Neural cell (in vitro differentiated cells): ENCODE measurements at regions not wholly inside any gene's neighbourhood (a gene's known extent, or its start where the extent isn't known, plus 50 kb on each side); places are given as distances from the start of the nearest gene placed in this dataset.

Experiments
- H2AFZ ChIP-seq: fragments of 200-600, 300-800 bp; sonication (generic), shearing (Covaris generic); 2 replicates; pipeline ENCODE4 v1.6.0; 2014; ENCODE audit warnings: low read depth, mild to moderate bottlenecking, antibody characterized with exemption, low read length, moderate library complexity
- H3F3A ChIP-seq: fragments of 200-600 bp; shearing (Covaris generic); 2 replicates; pipeline ENCODE4 v1.6.1; 2016; ENCODE audit warnings: mild to moderate bottlenecking, moderate library complexity, mixed read lengths, antibody characterized with exemption, low read length; ENCODE audit not compliant: insufficient read depth, poor library complexity, severe bottlenecking
- H3K27ac ChIP-seq: fragments of 200-600, 300-800 bp; sonication (generic), shearing (Covaris generic); 2 replicates; pipeline ENCODE4 v1.5.1; 2014; ENCODE audit warnings: mild to moderate bottlenecking, low read length, moderate library complexity
- H3K27me3 ChIP-seq: fragments of 300-800, 200-600 bp; sonication (generic), shearing (Covaris generic); 2 replicates; pipeline ENCODE4 v1.6.0; 2014; ENCODE audit warnings: mild to moderate bottlenecking, low read depth, low read length, moderate library complexity; ENCODE audit not compliant: insufficient read depth
- H3K36me3 ChIP-seq: fragments of 300-800, 200-600 bp; sonication (generic), shearing (Covaris generic); 2 replicates; pipeline ENCODE4 v1.5.1; 2014; ENCODE audit warnings: mild to moderate bottlenecking, antibody characterized with exemption, low read length, moderate library complexity; ENCODE audit not compliant: insufficient read depth
- H3K4me2 ChIP-seq: fragments of 300-800, 200-600 bp; sonication (generic), shearing (Covaris generic); 2 replicates; pipeline ENCODE4 v1.6.0; 2014; ENCODE audit warnings: mild to moderate bottlenecking, low read length
- H3K4me3 ChIP-seq: fragments of 300-800, 200-600 bp; sonication (generic), shearing (Covaris generic); 2 replicates; pipeline ENCODE4 v1.5.1; 2014; ENCODE audit warnings: mild to moderate bottlenecking, low read length, moderate library complexity
- H3K79me2 ChIP-seq: fragments of 200-600 bp; shearing (Covaris generic); replicated peaks from 2 replicates; pipeline ENCODE4 v1.6.0; 2014; ENCODE audit warnings: mild to moderate bottlenecking, low read length, moderate library complexity; ENCODE audit not compliant: insufficient read depth
- H3K9ac ChIP-seq: fragments of 300-800, 200-600 bp; sonication (generic), shearing (Covaris generic); 2 replicates; pipeline ENCODE4 v1.6.1; 2016; ENCODE audit warnings: mild to moderate bottlenecking, low read length, mixed read lengths
- H3K9me2 ChIP-seq: fragments of 200-600 bp; shearing (Covaris generic); 2 replicates; pipeline ENCODE4 v1.6.1; 2016; ENCODE audit warnings: mild to moderate bottlenecking, low read length, mixed read lengths; ENCODE audit not compliant: insufficient read depth
- H3K9me3 ChIP-seq: fragments of 200-600, 300-800 bp; sonication (generic), shearing (Covaris generic); 2 replicates; pipeline ENCODE4 v1.6.1; 2016; ENCODE audit warnings: mild to moderate bottlenecking, mixed run types, low read length, moderate library complexity, mixed read lengths
- H4K20me1 ChIP-seq: fragments of 200-600 bp; shearing (Covaris generic); 2 replicates; pipeline ENCODE4 v1.6.1; 2016; ENCODE audit warnings: mild to moderate bottlenecking, mixed run types; ENCODE audit not compliant: insufficient read depth
- CTCF ChIP-seq: fragments of 450-650 bp; IDR thresholded peaks from 2 replicates; pipeline ENCODE4 v1.5.1; 2014; ENCODE audit warnings: antibody characterized with exemption, mild to moderate bottlenecking, moderate library complexity; ENCODE audit not compliant: poor library complexity, severe bottlenecking
- EP300 ChIP-seq: fragments of 450-650 bp; conservative IDR thresholded peaks from 2 replicates; pipeline ENCODE4 v1.6.1; 2014; ENCODE audit warnings: antibody characterized with exemption, mild to moderate bottlenecking, moderate library complexity; ENCODE audit not compliant: poor library complexity, severe bottlenecking
- EZH2 ChIP-seq: fragments of 200-600, 300-800 bp; shearing (Covaris generic), sonication (generic); IDR thresholded peaks from 2 replicates; pipeline ENCODE4 v1.6.1; 2014; ENCODE audit warnings: antibody characterized with exemption, low read length, borderline replicate concordance, mild to moderate bottlenecking; ENCODE audit not compliant: insufficient read depth, poor library complexity, severe bottlenecking
- MXI1 ChIP-seq: fragments of 450-650 bp; conservative IDR thresholded peaks from 2 replicates; pipeline ENCODE4 v1.6.1; 2014; ENCODE audit warnings: antibody characterized with exemption, mild to moderate bottlenecking; ENCODE audit not compliant: poor library complexity, severe bottlenecking
- POLR2AphosphoS5 ChIP-seq: IDR thresholded peaks from 2 replicates; pipeline ENCODE4 v1.6.1; 2012
- RAD21 ChIP-seq: fragments of 450-650 bp; conservative IDR thresholded peaks from 2 replicates; pipeline ENCODE4 v1.6.1; 2014; ENCODE audit warnings: antibody characterized with exemption, mild to moderate bottlenecking, moderate library complexity
- REST ChIP-seq: IDR thresholded peaks from 2 replicates; pipeline ENCODE4 v1.6.1; 2012; ENCODE audit warnings: borderline replicate concordance
- SMC3 ChIP-seq: fragments of 450-650 bp; conservative IDR thresholded peaks from 2 replicates; pipeline ENCODE4 v1.6.1; 2014; ENCODE audit warnings: antibody characterized with exemption, mild to moderate bottlenecking, moderate library complexity; ENCODE audit not compliant: poor library complexity
- TAF1 ChIP-seq: IDR thresholded peaks from 2 replicates; pipeline ENCODE4 v1.6.1; 2012; ENCODE audit warnings: low read depth

GRCh38 chr12:92073094-92073493 is 72.6 kb downstream of the BTG1 start:
- Histone ChIP-seq H3K79me2 (no peaks in the 10 kb centered on the region), H3K27me3 (no peaks in the 10 kb centered on the region), H3K9ac (no peak overlapping the region), H3K36me3 (no peaks in the 10 kb centered on the region), H3K27ac (no peak overlapping the region), H3F3A (no peaks in the 10 kb centered on the region), H2AFZ (no peak overlapping the region), H3K4me2 (no peak overlapping the region), H3K4me3 (no peak overlapping the region), H4K20me1 (no peaks in the 10 kb centered on the region), H3K9me3 (no peaks in the 10 kb centered on the region), H3K9me2 (no peaks in the 10 kb centered on the region)
- TF ChIP-seq SMC3 (no peak), REST (no peak)

- no peak overlapping the region for H2AFZ ChIP-seq
- no peak overlapping the region for H3K4me3 ChIP-seq
- H3K4me2 ChIP-seq, result no peak overlapping the region
- no peak overlapping the region for H3K9ac ChIP-seq
- no peaks in the 10 kb centered on the region for H3K9me3 ChIP-seq
- no peaks in the 10 kb centered on the region for H4K20me1 ChIP-seq
- H3K36me3 ChIP-seq, result no peaks in the 10 kb centered on the region
- H3F3A ChIP-seq, result no peaks in the 10 kb centered on the region
- TF ChIP-seq SMC3, result no peak
- TF ChIP-seq POLR2AphosphoS5, result no peak
- no peak for TF ChIP-seq CTCF
- TF ChIP-seq RAD21, result no peak
- no peak for TF ChIP-seq TAF1
- TF ChIP-seq EP300, result no peak
- TF ChIP-seq EZH2, result no peak
- no peak for TF ChIP-seq MXI1
- no peaks in the 10 kb centered on the region for H3K9me2 ChIP-seq
- no peaks in the 10 kb centered on the region for H3K79me2 ChIP-seq
- no peaks in the 10 kb centered on the region for H3K27me3 ChIP-seq
- H3K27ac ChIP-seq, result no peak overlapping the region
Observed at GRCh38 chr12:92072112-92072511, 73.5 kb downstream of the BTG1 start.

GRCh38 chr12:92070864-92071445 is 74.7 kb downstream of the BTG1 start:
- Histone ChIP-seq H3K4me2 (no peak overlapping the region), H3K36me3 (no peaks in the 10 kb centered on the region), H3K27ac (no peak overlapping the region), H3K9me3 (no peaks in the 10 kb centered on the region), H3K9me2 (no peaks in the 10 kb centered on the region), H3K79me2 (no peaks in the 10 kb centered on the region), H2AFZ (no peak overlapping the region), H3F3A (no peaks in the 10 kb centered on the region), H4K20me1 (no peaks in the 10 kb centered on the region), H3K27me3 (no peaks in the 10 kb centered on the region), H3K4me3 (no peak overlapping the region), H3K9ac (no peak overlapping the region)
- TF ChIP-seq EZH2 (no peak), EP300 (no peak), RAD21 (no peak), POLR2AphosphoS5 (no peak), TAF1 (no peak), MXI1 (no peak), CTCF (no peak), REST (no peak), SMC3 (no peak)
